ENCODE measurements at regions not wholly inside any gene's neighbourhood (a gene's known extent, or its start where the extent isn't known, plus 50 kb on each side); places are given as distances from the start of the nearest gene placed in this dataset.
"Not testable (repeated sequence)": the region's sequence is repeated elsewhere in the genome, so short reads cannot be mapped to it uniquely, and the experiment has no call there.

DNA sequence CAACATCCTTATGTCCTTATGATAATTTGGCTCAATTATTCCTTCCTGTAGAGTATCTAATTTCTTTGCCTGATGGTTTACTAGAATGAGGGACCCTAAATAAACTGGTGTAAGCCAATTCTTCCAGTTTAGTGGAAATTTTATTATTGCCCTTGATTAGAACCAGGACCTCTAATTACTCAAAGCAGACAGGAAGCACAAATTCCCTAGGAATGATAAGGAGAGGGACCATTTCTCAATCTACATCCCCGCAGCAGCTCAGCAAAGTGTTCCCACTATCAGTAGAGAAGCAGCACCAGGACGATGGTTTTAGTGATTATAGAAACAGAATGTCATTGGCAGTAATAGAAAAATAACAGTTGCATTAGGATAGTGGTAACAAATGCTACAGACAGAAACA is 97.1 kb downstream of the PLPPR4 start:
- no peak for DNase-seq (ENCODE audit: low spot score)

DNA sequence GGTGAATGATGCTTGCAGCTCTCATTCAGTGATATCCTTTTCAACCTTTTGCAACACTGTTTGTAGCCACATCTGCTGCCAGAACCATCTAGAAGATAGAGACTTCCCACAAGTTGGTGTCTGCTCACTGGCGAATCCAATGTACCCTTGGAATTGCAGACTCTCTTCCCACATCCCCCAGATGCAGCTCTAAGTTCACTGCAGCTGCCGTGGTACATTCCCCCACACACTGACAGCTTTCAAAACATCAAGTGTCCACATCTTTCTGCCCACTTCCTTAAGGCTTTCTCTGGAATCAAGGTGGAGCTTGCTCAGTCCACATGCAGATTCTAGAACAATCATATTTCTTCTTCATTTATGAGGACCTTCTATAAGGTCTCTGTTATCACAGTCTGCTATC is 99.2 kb downstream of the PLPPR4 start:
- DNase-seq (ENCODE audit: low spot score): no peak

DNA sequence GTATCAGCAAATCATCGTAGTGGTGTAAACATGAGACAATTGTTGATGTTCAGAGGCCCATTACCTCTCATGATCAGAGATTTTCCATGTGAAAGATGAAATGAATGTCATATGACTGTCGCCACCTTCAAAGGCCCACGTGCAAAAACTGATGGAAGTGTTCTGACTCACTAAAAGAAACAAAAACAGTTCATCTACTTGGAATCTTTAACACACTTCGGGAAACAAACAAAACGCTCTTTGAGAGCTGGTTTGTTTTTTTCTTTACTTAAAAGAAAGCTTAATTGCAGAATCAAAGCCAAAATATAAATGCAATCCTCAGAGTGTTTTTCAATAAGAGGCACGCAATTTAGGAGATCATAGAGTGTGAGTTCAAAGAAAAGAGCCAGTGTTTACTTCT is 100.8 kb downstream of the PLPPR4 start:
- no peak for DNase-seq (ENCODE audit: low spot score)

DNA sequence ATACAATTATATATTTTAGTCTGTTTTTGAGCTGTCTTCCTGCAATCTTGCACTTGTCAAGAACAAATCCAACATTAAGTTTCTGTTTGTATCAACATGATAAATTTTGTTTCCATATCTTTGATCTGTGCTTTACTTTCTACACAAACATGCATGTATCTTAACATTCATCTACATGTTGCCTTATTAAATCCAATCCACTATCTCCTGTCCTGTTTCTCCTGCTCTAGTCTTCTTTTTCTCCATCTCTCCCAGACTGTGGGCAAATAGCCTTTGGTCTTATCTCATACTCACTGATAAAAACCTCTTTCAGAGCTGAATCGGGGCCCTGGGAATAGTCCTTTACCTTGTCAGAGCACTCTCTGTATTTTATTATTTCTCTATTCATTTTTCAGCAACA is 101.3 kb downstream of the PLPPR4 start:
- no peak for DNase-seq (ENCODE audit: low spot score)

DNA sequence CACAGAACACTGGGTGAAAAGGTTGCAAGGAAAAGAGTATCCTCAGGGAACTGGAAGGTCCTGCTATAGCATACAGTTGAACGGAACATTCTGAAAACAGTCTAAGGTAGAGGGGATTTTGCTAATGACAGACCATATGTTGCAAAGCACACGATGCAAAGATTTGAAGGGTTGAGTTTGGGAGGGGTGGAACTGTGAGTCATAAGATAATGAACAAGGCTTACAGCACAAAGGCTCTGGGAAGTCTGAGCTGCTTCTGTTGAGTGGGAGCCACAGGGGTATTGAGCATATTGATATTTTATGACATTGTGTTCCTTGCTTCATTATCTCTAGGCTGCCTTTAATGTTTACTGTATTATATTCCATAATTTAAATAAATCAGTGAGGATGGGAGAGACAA is 104.9 kb downstream of the PLPPR4 start:
- DNase-seq (ENCODE audit: low spot score): no peak

DNA sequence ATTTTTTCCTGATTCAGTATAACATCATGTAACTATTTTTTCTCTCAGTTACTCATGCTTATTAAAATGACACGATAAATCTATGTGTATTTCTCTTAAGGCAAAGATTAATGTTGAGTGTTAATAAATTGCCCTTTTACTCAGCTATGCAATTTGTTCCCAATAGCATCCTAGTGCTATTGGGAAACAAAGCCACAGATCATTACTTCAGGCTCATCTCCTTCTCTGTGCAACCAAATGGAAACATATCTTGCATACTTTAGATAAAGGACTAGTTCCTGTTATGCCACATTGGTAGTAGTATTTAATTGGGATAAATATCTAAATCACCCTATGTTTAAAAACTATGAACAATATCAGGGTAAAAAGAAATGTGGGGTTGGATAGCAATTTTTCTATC is 106.2 kb downstream of the PLPPR4 start:
- no peak for DNase-seq (ENCODE audit: low spot score)

DNA sequence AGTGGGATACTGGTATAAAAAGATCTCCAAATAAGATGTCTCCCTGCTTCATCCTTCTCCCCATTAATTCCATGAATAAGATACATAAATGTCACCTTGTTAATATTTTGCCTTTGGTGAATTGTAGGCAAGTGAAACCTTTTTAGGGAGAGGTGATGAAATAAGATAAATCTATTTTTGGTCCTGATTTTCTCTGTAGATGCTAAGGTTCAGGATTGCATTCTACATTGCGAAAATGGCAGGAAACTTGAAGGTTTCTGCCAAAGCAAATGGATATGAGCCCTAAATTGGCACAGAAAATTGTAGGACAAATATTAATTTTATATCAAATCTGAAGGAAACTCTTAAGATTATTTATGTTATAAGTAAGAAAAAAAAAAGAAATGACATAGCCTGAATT is 107.1 kb downstream of the PLPPR4 start:
- DNase-seq (ENCODE audit: low spot score): no peak

DNA sequence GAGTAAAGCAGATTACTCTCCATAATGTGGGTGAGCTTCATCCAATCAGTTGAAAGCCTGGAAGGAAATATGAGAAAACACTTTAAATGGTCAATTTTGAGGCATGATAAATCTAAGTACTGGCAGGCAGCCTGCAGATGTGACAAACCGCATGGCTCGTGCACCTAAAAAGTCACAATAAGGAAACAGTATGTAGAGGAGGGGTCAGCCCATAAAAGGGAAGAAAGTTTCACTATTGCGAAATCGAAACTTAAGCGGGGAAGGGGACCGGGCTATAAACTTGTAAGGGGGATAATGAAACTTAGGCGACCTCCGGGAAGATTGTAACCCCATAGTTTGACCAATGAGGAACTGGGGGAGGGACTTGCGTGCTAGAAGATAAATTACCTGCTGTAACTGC is 109.8 kb downstream of the PLPPR4 start:
- DNase-seq (ENCODE audit: low spot score): no peak

DNA sequence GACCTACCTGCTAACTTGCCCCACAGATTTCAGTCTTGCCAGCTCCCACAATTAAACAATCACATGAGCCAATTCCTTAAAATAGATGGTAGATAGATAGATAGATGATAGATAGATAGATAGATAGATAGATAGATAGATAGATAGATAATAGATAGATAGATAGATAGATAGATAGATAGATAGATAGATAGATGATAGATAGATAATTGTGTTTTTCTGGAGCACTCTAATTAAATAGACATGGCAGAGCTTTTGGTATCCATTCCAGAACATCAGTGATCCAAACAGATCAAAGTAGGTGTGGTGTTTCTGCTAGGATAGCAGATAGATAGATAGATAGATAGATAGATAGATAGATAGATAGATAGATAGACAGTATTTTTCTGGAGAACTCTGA is 110.4 kb downstream of the PLPPR4 start:
- DNase-seq (ENCODE audit: low spot score): not testable (repeated sequence)

DNA sequence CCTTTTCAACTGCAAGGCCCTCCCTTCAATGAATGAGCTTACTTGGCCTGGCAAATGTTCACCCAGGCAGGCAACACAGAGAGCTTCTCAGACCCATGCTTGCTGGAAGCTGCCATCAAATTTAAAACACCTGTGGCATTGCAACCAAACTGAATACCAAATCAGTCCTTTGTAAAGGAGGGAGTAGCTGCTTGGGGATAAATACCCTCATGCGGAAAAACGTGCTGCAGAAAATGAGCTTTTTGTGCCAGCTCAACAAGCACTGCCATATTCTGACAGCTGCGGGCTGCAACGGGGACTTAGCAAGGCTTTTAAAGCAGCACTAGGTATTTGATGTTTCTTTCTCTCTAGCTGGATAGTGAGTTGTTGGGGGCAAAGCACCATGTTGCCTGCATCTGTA is 119.7 kb downstream of the PLPPR4 start:
- no peak for DNase-seq (ENCODE audit: low spot score)

DNA sequence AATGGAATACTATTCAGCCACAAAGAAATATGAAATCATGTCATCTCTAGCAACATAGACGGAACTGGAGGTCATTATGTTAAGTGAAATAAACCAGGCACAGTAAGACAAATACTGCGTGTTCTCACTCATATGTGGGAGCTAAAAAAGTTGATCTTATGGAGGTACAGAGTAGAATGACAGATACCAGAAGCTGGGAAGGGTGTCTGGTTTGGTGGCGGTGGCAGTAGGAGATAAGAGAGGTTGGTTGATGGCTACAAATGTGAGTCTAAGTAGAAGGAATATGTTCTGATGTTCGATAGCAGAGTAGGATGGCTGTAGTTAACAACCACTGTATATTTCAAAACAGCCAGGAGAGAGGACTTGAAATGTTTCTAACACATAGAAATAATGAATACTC is 121.6 kb downstream of the PLPPR4 start:
- DNase-seq (ENCODE audit: low spot score): no peak

DNA sequence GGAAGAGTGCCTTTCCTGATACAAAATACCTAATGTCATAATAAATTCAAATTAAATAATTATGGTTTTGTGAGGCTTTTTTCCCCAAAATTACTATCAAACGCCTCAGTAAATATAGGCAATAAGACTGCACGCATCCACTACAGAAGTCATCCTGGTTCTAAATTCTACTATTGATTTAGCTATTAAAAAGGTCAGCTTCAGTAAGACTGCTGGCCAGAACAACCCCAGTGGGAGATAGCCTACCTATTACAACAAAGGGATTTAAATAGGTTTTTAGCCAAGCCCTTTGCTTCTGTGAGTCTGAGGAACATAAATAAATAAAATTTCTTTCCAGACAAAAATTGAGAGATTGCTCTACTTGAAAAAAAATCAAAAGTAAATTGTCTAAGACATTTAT is 132.1 kb downstream of the PLPPR4 start:
- no peak for DNase-seq (ENCODE audit: low spot score)

DNA sequence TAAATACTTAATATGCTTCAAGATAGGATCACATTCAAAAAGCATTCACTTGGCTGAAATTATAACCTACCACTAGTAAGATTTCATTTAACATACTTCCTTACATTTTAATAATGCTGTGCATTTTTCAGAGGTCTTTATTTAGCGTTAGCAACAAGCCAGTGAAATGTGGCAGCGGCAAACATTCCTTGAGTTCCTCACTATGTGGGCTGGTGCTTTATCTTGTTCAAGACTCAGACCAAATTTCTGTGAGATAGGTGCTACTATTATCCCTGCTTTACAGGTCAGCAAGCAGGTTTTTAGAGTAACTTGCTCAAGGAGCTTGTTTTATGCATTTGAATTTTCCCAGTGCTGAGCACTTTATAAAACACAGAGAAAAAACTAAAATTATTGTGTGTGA is 132.7 kb downstream of the PLPPR4 start:
- DNase-seq (ENCODE audit: low spot score): no peak

DNA sequence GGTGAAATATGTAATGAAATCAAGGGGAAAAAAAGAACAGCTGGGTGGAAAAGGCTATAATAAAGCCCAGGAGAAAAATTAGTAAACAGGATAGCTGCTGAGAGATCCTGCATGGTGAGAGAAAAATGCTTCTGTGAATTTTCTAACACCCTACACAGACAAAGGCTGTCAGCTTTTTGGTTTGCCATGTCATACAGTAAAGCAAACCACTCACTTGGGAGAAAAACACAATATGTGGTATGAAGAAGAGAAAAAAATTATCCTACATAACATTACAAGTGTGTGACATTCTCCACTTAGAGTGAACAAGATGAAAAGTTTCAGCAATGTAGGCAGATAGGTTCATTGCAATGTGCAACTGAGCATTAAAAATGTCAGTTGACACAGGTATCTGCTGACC is 133.6 kb downstream of the PLPPR4 start:
- no peak for DNase-seq (ENCODE audit: low spot score)

DNA sequence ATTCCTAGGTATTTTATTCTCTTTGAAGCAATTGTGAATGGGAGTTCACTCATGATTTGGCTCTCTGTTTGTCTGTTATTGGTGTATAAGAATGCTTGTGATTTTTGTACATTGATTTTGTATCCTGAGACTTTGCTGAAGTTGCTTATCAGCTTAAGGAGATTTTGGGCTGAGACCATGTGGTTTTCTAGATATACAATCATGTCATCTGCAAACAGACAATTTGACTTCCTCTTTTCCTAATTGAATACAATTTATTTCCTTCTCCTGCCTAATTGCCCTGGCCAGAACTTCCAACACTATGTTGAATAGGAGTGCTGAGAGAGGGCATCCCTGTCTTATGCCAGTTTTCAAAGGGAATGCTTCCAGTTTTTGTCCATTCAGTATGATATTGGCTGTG is 137.3 kb downstream of the PLPPR4 start:
- not testable (repeated sequence) for DNase-seq (ENCODE audit: low spot score)

DNA sequence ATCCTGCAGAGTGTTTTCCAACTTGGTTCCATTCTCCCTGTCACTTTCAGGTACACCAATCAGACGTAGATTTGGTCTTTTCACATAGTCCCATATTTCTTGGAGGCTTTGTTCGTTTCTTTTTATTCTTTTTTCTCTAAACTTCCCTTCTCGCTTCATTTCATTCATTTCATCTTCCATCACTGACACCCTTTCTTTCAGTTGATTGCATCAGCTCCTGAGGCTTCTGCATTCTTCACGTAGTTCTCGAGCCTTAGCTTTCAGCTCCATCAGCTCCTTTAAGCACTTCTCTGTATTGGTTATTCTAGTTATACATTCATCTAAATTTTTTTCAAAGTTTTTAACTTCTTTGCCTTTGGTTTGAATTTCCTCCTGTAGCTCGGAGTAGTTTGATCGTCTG is 140.1 kb downstream of the PLPPR4 start:
- not testable (repeated sequence) for DNase-seq (ENCODE audit: low spot score)

DNA sequence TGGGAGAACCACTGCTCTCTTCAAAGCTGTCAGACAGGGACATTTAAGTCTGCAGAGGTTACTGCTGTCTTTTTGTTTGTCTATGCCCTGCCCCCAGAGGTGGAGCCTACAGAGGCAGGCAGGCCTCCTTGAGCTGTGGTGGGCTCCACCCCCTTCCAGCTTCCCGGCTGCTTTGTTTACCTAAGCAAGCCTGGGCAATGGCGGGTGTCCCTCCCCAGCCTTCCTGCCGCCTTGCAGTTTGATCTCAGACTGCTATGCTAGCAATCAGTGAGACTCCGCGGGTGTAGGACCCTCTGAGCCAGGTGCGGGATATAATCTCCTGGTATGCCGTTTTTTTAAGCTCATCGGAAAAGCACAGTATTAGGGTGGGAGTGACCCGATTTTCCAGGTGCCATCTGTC is 141.0 kb downstream of the PLPPR4 start:
- DNase-seq (ENCODE audit: low spot score): not testable (repeated sequence)

DNA sequence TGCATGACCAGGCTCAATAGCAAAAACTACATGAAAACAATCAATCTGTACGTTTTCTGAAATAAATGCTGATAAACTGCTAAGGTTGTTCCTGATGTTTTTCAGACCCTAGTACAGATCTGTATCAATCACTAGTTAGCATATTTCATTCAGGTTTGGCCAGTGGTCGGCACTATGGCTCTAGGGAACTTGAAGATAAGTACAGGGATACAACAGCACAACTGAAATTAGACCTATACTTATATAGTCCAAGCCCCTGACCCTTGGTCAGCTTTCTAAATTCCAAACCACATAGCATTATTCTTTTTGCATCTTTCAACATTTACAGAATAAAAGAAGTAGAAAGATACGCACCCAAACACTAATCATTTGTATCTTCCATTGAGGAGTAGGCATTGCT is 142.7 kb downstream of the PLPPR4 start:
- DNase-seq (ENCODE audit: low spot score): no peak

DNA sequence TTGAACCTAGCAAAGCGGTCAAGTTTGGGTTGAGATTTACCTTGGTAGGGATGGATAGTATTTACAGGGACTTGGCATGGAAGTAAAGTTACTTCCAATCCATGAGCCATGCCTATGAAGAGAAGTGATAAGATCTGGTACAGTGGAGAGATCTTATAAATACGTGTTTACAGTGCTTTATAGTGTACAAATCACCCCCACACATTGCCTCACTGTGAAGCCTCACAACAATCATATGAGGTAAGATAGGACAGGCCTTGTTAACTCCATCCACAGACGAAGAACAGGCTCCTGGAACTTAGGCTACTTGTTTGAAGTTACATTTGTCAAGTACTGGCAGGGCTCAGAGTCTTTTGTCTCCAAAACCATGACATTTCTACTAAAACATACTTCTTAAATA is 159.8 kb downstream of the PLPPR4 start:
- no peak for DNase-seq (ENCODE audit: low spot score)

DNA sequence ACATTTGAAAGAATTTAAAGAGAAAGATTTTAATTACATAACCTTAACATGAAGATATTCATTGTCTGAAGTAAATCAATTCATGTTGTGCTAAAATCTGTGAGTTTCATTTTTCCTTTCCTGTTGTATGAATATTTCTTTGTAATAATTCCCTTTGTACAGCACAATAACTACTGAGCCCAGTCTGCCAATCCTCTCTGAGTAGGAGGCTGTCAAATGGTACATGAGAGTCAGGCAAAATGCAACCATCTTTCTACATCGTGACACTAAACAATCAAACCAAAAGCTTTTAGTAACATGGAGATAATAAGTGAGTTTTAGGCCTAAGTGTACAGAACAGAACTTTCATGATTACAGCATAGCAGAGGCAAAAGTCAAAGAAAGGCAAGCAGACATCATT is 165.5 kb downstream of the PLPPR4 start:
- no peak for DNase-seq (ENCODE audit: low spot score)

DNA sequence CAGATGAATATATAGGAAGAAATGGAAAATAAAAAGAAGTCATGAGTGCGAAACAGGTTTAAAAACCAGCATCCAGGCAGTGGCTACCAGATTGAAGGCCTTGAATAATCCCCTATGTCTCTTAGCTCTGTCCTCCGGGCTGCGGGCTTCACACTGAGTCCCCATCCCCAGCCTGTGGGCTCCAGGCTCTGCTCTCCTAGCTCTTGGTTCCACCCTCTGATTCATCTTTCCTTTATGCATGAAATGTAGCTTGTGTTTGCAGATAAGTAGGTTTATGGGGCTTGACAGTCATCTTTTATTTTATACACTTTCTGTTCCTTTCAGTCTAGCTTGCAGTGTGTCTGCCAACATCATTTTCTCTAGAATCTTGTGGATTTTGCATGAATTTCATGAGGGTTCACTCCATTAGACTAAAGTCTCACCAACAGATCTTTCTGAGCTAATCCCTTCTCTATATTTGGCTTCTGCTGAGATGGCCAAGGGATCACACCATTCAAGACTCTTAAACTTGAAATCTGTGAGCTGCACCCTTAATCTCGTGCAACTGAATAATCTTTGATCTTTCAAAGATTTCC is 174.5 kb downstream of the PLPPR4 start:
- no peak for DNase-seq (ENCODE audit: low spot score)

DNA sequence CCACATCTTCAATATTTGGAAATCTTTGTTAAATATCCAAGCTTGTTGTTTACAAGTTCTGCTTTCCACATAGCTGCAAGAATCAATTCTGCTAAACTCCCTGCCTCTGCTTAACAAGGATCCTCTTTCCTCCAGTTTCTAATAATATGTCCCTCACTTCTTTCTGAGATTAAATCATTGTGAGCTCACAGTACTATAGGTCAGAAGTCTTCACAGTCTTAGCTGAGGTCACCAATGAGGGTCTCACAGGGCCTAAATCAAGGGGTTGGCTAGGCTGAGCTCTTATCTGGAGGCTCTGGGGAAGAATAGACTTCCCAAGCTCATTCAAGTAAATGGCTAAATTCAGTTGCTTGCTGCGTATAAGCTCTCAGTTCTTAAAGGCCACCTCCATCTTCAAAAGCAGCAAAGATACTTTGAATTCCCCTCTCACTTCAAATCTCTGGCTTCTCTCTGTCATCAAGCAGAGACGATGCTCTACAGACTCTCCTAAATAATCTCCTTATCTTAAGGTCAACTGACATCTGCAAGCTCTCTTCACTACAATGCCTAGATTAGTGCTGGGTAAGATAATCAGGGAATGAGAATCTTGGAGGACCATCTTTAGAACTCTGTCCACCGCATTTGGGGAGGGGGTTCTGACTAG is 175.3 kb downstream of the PLPPR4 start:
- DNase-seq (ENCODE audit: low spot score): no peak

DNA sequence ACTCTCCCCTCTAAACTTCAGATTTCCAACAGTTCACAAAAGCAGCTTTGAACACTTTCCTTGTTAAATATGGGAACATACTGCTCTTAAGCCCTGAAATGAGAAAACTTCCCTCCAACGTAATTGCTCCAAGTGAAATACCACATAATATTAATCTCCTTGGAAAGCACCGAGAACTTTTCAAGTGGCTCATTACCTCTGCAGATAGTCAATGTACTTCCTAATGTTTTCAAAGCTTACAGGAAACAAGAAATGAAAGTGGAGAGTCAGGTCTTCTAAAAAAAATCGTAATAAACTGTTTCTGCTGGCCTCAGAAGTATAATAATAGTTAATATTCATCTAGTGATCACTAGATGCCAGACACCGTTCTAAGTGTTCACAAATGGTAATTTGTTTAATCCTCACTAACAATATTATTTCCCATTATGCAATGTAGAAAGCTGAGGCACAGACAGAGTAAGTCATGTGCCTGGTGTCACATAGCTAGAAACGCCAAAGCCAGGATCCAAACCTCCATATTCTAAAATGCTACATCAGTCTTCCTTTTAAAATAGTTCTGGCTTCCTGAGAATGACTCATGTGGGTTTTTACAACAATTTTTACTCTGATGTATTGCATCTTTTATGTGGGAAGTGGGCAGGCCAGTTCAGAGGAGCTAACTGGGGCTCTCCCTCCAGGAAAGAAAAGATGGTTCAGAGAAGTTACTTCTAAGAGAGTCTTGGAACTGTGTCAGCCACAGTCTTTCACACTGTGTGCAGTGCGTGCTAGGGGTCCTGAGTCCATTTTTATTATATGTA is 177.2 kb downstream of the PLPPR4 start:
- no peak for DNase-seq (ENCODE audit: low spot score)

Data from HuH-7 (cell line).